Erythroblast (primary cell): ENCODE measurements at regions not wholly inside any gene's neighbourhood (a gene's known extent, or its start where the extent isn't known, plus 50 kb on each side); places are given as distances from the start of the nearest gene placed in this dataset.

Source experiments
- GATA1 ChIP-seq: IDR thresholded peaks from 2 replicates; pipeline ENCODE4 v1.6.1; 2011; ENCODE audit warnings: low read depth, mild to moderate bottlenecking, control low read depth, low read length, moderate library complexity
- POLR2A ChIP-seq: IDR thresholded peaks from 2 replicates; pipeline ENCODE4 v1.6.1; 2011; ENCODE audit warnings: mild to moderate bottlenecking, low read length

- TF ChIP-seq POLR2A (no peak), GATA1 (no peak)
These were observed 156.3 kb downstream of the MEX3B start for GRCh38 chr15:81889485-81889881.
